ENCODE measurements at regions not wholly inside any gene's neighbourhood (a gene's known extent, or its start where the extent isn't known, plus 50 kb on each side); places are given as distances from the start of the nearest gene placed in this dataset.
A peak's percentile ranks its signal among the peaks of the same experiment; 100 is the strongest.

DNA sequence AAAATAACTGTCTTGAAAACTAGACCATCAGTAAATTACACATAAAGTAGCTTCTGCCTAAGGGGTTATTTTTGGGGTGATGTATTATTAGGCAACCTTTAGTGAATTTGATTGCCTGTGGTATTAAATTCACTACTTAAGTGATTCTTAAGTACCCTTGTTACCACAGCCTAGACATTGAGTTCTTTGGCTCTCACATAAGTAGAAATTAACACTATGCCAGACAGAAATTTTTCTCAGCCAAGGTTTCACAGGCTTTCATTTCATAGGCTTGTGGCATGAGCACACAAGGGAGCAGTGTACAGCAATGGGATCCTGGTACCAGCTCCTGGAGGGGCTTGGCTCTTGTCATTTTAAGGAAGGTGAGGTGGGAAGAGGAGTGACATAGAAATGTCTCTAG, 218.5 kb downstream of the AASDHPPT start:
- TF ChIP-seq, protein P1, sequence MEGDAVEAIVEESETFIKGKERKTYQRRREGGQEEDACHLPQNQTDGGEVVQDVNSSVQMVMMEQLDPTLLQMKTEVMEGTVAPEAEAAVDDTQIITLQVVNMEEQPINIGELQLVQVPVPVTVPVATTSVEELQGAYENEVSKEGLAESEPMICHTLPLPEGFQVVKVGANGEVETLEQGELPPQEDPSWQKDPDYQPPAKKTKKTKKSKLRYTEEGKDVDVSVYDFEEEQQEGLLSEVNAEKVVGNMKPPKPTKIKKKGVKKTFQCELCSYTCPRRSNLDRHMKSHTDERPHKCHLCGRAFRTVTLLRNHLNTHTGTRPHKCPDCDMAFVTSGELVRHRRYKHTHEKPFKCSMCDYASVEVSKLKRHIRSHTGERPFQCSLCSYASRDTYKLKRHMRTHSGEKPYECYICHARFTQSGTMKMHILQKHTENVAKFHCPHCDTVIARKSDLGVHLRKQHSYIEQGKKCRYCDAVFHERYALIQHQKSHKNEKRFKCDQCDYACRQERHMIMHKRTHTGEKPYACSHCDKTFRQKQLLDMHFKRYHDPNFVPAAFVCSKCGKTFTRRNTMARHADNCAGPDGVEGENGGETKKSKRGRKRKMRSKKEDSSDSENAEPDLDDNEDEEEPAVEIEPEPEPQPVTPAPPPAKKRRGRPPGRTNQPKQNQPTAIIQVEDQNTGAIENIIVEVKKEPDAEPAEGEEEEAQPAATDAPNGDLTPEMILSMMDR (IDR thresholded peaks at IDR 0.05; ENCODE audit: insufficient read depth, low read length) = no peak
- DNase-seq (ENCODE audit: low read depth) = no peak
- H3K4me3 ChIP-seq (ENCODE audit: low read depth, low read length) = no peak overlapping the region

DNA sequence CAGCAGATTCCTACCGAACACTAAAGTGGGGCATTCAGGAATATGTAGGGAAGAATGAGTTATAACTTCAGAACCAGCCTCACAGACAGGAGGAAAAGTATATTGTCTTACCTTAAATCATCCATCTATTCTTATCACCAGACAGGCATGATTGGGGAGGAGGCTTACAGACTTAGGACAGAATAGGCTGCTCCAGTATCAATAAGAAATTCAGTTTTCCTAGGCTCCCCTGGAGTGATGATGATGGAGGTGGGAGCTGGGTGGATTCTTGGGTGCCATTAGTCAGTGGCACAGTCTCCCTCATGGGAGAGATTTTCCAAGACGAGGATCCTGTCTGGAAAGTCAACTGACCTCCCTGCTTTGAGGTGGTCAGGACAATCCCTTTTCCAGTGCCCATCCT, 225.0 kb downstream of the AASDHPPT start:
- TF ChIP-seq, protein P1 (IDR thresholded peaks at IDR 0.05; ENCODE audit: insufficient read depth, low read length) = no peak
- DNase-seq (ENCODE audit: low read depth) = no peak
- no peak overlapping the region for H3K4me3 ChIP-seq (ENCODE audit: low read depth, low read length)

DNA sequence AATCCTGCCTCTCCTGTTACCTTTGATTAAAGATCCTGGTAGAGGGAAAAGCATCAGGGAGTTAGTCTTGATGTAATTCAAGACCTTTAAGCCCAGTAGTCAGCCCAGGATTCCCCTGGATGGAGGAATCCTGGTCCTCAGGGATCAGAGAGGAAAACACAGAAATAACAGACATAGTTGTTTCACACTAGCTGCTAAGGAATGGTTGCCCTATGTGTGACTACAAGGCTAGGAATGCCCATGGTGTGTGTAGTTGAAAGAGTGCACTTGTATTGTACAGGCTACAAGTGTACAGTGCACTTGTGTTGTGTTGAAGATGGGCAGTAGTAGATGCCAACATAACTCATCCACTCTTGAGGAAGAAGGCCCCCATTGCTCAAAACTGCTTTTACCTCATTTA, 226.8 kb downstream of the AASDHPPT start:
- DNase-seq (ENCODE audit: low read depth) = peak; percentile 57
- H3K4me3 ChIP-seq (ENCODE audit: low read depth, low read length) = no peak overlapping the region
- TF ChIP-seq, protein P1 (IDR thresholded peaks at IDR 0.05; ENCODE audit: insufficient read depth, low read length) = no peak

DNA sequence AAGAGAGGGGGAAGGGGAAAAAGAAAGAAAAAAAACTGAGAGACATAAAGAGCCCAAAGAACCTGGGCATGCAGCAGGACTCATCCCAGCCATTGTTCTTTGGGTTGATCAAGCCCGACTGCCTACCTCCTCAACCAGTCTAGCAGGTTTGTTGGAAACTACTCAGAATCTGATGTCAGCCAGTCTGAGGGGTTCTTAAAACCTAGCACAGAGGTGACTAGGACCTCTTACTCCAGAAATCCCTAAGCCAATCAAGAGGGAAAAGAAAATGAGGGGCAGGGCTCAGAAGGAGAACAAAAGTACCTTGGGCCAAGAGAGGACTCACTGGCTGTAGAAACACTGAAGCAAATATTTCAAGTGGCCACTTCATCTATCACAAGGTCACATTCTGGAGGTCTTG, 228.0 kb downstream of the AASDHPPT start:
- no peak overlapping the region for H3K4me3 ChIP-seq (ENCODE audit: low read depth, low read length)
- no peak for DNase-seq (ENCODE audit: low read depth)
- TF ChIP-seq, protein P1 (IDR thresholded peaks at IDR 0.05; ENCODE audit: insufficient read depth, low read length) = no peak

DNA sequence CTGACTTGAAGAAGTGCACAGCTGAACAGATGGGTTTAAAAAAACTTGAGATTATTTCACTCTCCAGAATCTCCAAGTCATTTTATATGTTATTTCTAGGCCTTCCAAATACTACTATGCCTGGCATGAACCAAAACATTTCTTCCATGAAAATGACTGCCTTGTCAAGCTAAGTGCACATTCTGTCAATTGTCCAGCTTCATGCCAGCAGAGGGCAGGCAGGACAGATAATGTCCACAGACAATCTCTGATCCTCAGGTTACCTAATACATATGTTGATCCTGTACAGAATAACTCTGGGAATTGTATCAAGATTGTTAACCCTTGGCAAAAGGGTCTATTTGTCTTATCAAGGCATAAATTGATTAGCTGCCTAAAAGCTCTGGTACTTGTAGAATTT, 229.5 kb downstream of the AASDHPPT start:
- TF ChIP-seq, protein P1 (IDR thresholded peaks at IDR 0.05; ENCODE audit: insufficient read depth, low read length) = no peak
- peak; percentile 12 for DNase-seq (ENCODE audit: low read depth)
- no peak overlapping the region for H3K4me3 ChIP-seq (ENCODE audit: low read depth, low read length)

DNA sequence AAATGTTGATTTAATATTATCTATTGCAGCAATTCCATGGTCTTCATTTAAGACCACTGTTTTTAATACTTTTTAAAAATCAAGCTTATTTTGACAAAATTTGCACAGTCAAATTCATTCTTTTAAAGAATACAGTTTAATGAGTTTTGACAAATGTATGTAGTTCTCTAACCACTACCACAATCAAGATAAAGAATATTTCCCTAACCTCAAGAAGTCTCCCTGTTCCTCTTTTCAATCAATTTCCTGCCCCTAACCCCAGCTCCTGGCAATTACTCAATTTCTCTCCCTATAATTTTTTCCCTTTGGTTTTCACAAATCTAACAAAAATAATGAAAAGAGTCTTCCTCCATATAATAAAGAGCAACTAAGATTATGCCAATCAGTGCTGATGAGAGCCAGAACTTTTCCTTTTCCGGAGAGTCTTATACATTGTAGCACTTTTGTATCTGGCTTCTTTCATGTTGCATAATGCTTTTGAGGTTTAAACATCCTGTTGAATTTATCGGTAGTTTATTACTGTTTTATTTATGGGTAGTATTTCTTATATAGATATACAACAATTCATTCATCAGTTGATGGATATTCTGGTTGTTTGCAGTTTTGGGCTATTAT, 231.7 kb downstream of the AASDHPPT start:
- DNase-seq (ENCODE audit: low read depth) = no peak
- TF ChIP-seq, protein P1 (IDR thresholded peaks at IDR 0.05; ENCODE audit: insufficient read depth, low read length) = no peak
- H3K4me3 ChIP-seq (ENCODE audit: low read depth, low read length) = no peak overlapping the region
